ENCODE measurements at regions not wholly inside any gene's neighbourhood (a gene's known extent, or its start where the extent isn't known, plus 50 kb on each side); places are given as distances from the start of the nearest gene placed in this dataset.

GRCh38 chr2:94966689-94967088, 58.8 kb upstream of the MAL start:
- H3K27me3 ChIP-seq (replicated peaks in 1 of 7), result peaks cover 0 to 42% (median 0%) of the 10 kb centered on the region in 7 donors
- H3K27ac ChIP-seq, result no peak overlapping the region
- TF ChIP-seq POLR2A (IDR thresholded peaks at IDR 0.05) (no peak), POLR2AphosphoS5 (IDR thresholded peaks at IDR 0.05) (no peak), CTCF (IDR thresholded peaks at IDR 0.05 in 8 of 11, conservative IDR thresholded peaks at IDR 0.05 in 3 of 11) (no peak)
- intact Hi-C loops (cut with DNase I; ENCODE audit: low total_unique reads), result no loop called here
- no peak for DNase-seq
- H3K4me1 ChIP-seq, result no peaks in the 10 kb centered on the region
- no peak overlapping the region for H3K4me3 ChIP-seq
- no peaks in the 10 kb centered on the region for H3K9me3 ChIP-seq
- no peaks in the 10 kb centered on the region for H3K36me3 ChIP-seq
- 71 to 100% (median 86%) methylated on average over 1 of the region's 1 CpG for WGBS, 5 donors

- H3K27ac ChIP-seq, result no peak overlapping the region
- no peaks in the 10 kb centered on the region for H3K36me3 ChIP-seq
- TF ChIP-seq POLR2AphosphoS5 (IDR thresholded peaks at IDR 0.05) (no peak), CTCF (IDR thresholded peaks at IDR 0.05 in 8 of 11, conservative IDR thresholded peaks at IDR 0.05 in 3 of 11) (no peak), POLR2A (IDR thresholded peaks at IDR 0.05) (no peak)
- intact Hi-C loops (cut with DNase I; ENCODE audit: low total_unique reads), result no loop called here
- H3K27me3 ChIP-seq (replicated peaks in 1 of 7), result peaks cover 0 to 60% (median 0%) of the 10 kb centered on the region in 7 donors
- no peaks in the 10 kb centered on the region for H3K9me3 ChIP-seq
- WGBS, 5 donors, result 66 to 80% (median 72%) methylated on average over 4 of the region's 4 CpGs
- no peak overlapping the region for H3K4me3 ChIP-seq
- H3K4me1 ChIP-seq, result no peaks in the 10 kb centered on the region
- DNase-seq, result no peak
Observed at GRCh38 chr2:94970353-94970752, 55.2 kb upstream of the MAL start.
